22Rv1 (cell line): ENCODE measurements at regions not wholly inside any gene's neighbourhood (a gene's known extent, or its start where the extent isn't known, plus 50 kb on each side); places are given as distances from the start of the nearest gene placed in this dataset.

Experiments
- ZFX ChIP-seq: fragments of 450-650 bp; IDR thresholded peaks from 2 replicates; pipeline ENCODE4 v1.6.1; 2017; ENCODE audit warnings: antibody characterized with exemption, borderline replicate concordance
- TF ChIP-seq, protein P1 (sequence below): fragments of 450-650 bp; IDR thresholded peaks from 2 replicates; pipeline ENCODE4 v1.5.1; 2017; ENCODE audit warnings: mild to moderate bottlenecking

DNA sequence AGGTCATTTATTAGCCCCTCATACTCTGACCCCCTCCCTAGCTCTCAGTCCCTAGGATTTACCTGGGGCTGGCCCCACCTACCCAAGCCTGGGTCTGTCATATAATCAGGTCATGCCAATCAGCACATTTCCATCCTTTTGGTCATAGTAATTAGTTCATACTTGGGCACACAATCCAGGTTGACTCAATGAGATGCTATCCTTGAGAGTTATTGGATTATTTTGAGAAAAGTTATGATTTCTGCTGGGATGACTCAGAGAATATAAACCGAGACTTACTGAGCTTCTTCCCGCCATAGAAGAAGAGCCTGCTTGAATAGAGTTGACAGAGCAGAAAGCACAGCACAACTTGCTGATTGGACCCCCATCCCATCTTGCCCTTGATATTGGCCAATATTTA is 331.5 kb downstream of the CBLN1 start:
- no peak for TF ChIP-seq ZFX
- TF ChIP-seq, protein P1, sequence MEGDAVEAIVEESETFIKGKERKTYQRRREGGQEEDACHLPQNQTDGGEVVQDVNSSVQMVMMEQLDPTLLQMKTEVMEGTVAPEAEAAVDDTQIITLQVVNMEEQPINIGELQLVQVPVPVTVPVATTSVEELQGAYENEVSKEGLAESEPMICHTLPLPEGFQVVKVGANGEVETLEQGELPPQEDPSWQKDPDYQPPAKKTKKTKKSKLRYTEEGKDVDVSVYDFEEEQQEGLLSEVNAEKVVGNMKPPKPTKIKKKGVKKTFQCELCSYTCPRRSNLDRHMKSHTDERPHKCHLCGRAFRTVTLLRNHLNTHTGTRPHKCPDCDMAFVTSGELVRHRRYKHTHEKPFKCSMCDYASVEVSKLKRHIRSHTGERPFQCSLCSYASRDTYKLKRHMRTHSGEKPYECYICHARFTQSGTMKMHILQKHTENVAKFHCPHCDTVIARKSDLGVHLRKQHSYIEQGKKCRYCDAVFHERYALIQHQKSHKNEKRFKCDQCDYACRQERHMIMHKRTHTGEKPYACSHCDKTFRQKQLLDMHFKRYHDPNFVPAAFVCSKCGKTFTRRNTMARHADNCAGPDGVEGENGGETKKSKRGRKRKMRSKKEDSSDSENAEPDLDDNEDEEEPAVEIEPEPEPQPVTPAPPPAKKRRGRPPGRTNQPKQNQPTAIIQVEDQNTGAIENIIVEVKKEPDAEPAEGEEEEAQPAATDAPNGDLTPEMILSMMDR = no peak
